ENCODE measurements at regions not wholly inside any gene's neighbourhood (a gene's known extent, or its start where the extent isn't known, plus 50 kb on each side); places are given as distances from the start of the nearest gene placed in this dataset.

- no peak for TF ChIP-seq CTCF (conservative IDR thresholded peaks at IDR 0.05; ENCODE audit: low read depth in 2 of 2)
- no peak for TF ChIP-seq POLR2AphosphoS5 (IDR thresholded peaks at IDR 0.05; ENCODE audit: low read depth)
- TF ChIP-seq EZH2 (IDR thresholded peaks at IDR 0.05; ENCODE audit: low read depth, unreplicated experiment), result no peak
- no peak for TF ChIP-seq CREB1 (CRISPR knock-in tag; IDR thresholded peaks at IDR 0.05; ENCODE audit: low read depth)
- TF ChIP-seq REST (IDR thresholded peaks at IDR 0.05; ENCODE audit: unreplicated experiment), result no peak
- TF ChIP-seq EZH2phosphoT487 (IDR thresholded peaks at IDR 0.05; ENCODE audit: unreplicated experiment), result no peak
- no peak for TF ChIP-seq ZNF114 (CRISPR knock-in tag; IDR thresholded peaks at IDR 0.05)
- no peak for TF ChIP-seq ETS1 (IDR thresholded peaks at IDR 0.05)
- TF ChIP-seq STAT1 (IDR thresholded peaks at IDR 0.05; ENCODE audit: unreplicated experiment), result no peak
- TF ChIP-seq JUNB (IDR thresholded peaks at IDR 0.05; ENCODE audit: unreplicated experiment), result no peak
- TF ChIP-seq NANOG (IDR thresholded peaks at IDR 0.05; ENCODE audit: borderline replicate concordance), result no peak
- no peak for TF ChIP-seq ZNF331 (CRISPR knock-in tag; IDR thresholded peaks at IDR 0.05; ENCODE audit: low read depth)
Observed at GRCh38 chr1:11357276-11357675, 84.3 kb downstream of the UBIAD1 start.

All from GM23338 (cell line).